Lung (tissue), 11 donors: ENCODE measurements at regions not wholly inside any gene's neighbourhood (a gene's known extent, or its start where the extent isn't known, plus 50 kb on each side); places are given as distances from the start of the nearest gene placed in this dataset.
A peak's percentile ranks its signal among the peaks of the same experiment; 100 is the strongest.

Experiments
- ATAC-seq: fragments of 200-7000 bp; cut with Tn5 transposase; one replicate; pipeline ENCODE4 v1.9.1; 2020; ENCODE audit warnings: moderate number of reproducible peaks; ENCODE audit not compliant: insufficient read depth, low FRiP score
- DNase-seq, 3 donors: peaks; one replicate each; pipeline ENCODE4 v3.0.0-alpha.2; 2013 to 2017
- H3K27ac ChIP-seq, 2 donors: one replicate each; pipeline ENCODE4 v1.5.1; 2013; ENCODE audit warnings: mild to moderate bottlenecking in 2 of 2, moderate library complexity in 2 of 2, control low read depth in 1 of 2, inconsistent platforms in 1 of 2, low read depth in 1 of 2, low read length in 1 of 2
- H3K27me3 ChIP-seq, 3 donors: one replicate each; pipeline ENCODE4 v1.5.1; 2013; ENCODE audit warnings: low read length in 2 of 3; ENCODE audit not compliant: control insufficient read depth in 3 of 3, insufficient read depth in 3 of 3
- H3K36me3 ChIP-seq, 4 donors: one replicate each; pipeline ENCODE4 v1.5.1; 2013; ENCODE audit warnings: low read length in 4 of 4, mild to moderate bottlenecking in 1 of 4, moderate library complexity in 1 of 4; ENCODE audit not compliant: control insufficient read depth in 4 of 4, insufficient read depth in 4 of 4
- H3K4me1 ChIP-seq, 5 donors: one replicate each; pipeline ENCODE4 v1.5.1; 2013; ENCODE audit warnings: low read length in 5 of 5, mild to moderate bottlenecking in 2 of 5, moderate library complexity in 1 of 5; ENCODE audit not compliant: control insufficient read depth in 5 of 5, insufficient read depth in 5 of 5
- H3K4me3 ChIP-seq: one replicate; pipeline ENCODE4 v1.5.1; 2013; ENCODE audit warnings: mild to moderate bottlenecking, control low read depth, moderate library complexity
- H3K9ac ChIP-seq, 2 donors: one replicate each; pipeline ENCODE4 v1.5.1; 2013; ENCODE audit warnings: low read length in 2 of 2, control low read depth in 1 of 2; ENCODE audit not compliant: insufficient read depth in 1 of 2
- H3K9me3 ChIP-seq, 4 donors: one replicate each; pipeline ENCODE4 v1.5.1; 2013; ENCODE audit warnings: low read length in 3 of 4, mild to moderate bottlenecking in 1 of 4, moderate library complexity in 1 of 4; ENCODE audit not compliant: control insufficient read depth in 4 of 4, insufficient read depth in 3 of 4
- WGBS, 2 donors: extraction: QIAGEN DNeasy Blood & Tissue Kit; methylation state at CpG; one replicate each; pipeline ENCODE4 v1.1.7; 2013; 5-methylcytosine and 5-hydroxymethylcytosine counted together
- TF ChIP-seq, protein P1 (sequence below): IDR thresholded peaks from 2 replicates; pipeline ENCODE4 v1.5.1; 2012; ENCODE audit warnings: mild to moderate bottlenecking; ENCODE audit errors: control extremely low read depth, extremely low read depth
- donor health status: control.
- donor health status: control.
- donor health status: Bipolar disorder and iron deficiency.
- donor health status: healthy.
- donor health status: DM: yes; HTN: yes; CAD: no.

DNA sequence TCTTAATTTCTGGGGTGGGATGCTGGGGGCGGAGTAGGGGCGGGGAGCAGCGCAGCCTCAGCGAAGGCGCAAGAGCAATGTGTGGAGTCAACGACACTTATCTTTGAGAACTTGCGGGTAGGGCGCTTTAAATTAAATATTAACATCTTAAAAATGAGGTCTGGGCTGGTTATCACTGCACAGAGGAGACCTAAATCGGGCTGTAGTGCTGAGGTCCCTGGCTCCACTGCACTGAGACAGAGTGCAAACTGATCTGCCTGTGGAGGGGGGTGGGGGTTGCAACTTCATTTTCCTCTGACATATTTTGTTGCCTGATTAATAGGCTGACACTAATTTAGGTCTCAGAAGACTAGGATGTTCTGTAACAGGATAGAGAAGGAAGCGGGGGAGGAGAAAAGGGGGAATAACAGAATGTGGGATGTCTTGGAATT, 253.0 kb upstream of the FANCL start:
- Histone ChIP-seq H3K9me3 (no peaks in the 10 kb centered on the region), H3K27me3 (no peaks in the 10 kb centered on the region), H3K9ac (no peak overlapping the region), H3K4me3 (no peak overlapping the region), H3K27ac (no peak overlapping the region), H3K4me1 (no peaks in the 10 kb centered on the region), H3K36me3 (no peaks in the 10 kb centered on the region)
- 76 to 88% methylated on average over 10 of the region's 10 CpGs for WGBS, 2 donors
- DNase-seq (peak in 1 of 3 donors; percentile 11), ATAC-seq (no peak)
- TF ChIP-seq, protein P1, sequence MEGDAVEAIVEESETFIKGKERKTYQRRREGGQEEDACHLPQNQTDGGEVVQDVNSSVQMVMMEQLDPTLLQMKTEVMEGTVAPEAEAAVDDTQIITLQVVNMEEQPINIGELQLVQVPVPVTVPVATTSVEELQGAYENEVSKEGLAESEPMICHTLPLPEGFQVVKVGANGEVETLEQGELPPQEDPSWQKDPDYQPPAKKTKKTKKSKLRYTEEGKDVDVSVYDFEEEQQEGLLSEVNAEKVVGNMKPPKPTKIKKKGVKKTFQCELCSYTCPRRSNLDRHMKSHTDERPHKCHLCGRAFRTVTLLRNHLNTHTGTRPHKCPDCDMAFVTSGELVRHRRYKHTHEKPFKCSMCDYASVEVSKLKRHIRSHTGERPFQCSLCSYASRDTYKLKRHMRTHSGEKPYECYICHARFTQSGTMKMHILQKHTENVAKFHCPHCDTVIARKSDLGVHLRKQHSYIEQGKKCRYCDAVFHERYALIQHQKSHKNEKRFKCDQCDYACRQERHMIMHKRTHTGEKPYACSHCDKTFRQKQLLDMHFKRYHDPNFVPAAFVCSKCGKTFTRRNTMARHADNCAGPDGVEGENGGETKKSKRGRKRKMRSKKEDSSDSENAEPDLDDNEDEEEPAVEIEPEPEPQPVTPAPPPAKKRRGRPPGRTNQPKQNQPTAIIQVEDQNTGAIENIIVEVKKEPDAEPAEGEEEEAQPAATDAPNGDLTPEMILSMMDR: no peak

DNA sequence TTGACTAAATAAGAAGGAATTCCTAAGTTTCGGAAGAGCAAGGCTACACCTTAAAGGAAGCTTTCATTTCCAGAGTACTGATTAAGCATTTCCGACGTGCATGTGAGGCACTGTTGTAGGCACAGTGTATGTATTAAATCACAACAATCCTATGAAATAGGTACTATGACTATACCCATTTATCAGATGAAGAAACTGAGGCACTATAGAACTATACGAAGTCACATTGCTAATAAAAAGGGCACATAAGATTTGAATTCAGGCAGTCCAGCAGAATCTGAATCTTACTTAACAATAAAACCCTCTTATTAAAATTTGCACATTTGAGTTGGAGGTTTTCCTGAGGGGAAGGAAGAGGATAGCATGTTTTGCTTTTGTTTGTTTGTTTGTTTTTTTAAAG, 243.5 kb upstream of the FANCL start:
- TF ChIP-seq, protein P1: no peak
- no peak for DNase-seq
- Histone ChIP-seq H3K4me1 (no peaks in the 10 kb centered on the region), H3K9me3 (peaks cover 0 to 5% (median 1%) of the 10 kb centered on the region in 4 donors), H3K27me3 (no peaks in the 10 kb centered on the region), H3K9ac (no peak overlapping the region), H3K27ac (no peak overlapping the region), H3K36me3 (no peaks in the 10 kb centered on the region), H3K4me3 (no peak overlapping the region)
- no peak for ATAC-seq
- 90 to 95% methylated on average over 4 of the region's 4 CpGs for WGBS, 2 donors

DNA sequence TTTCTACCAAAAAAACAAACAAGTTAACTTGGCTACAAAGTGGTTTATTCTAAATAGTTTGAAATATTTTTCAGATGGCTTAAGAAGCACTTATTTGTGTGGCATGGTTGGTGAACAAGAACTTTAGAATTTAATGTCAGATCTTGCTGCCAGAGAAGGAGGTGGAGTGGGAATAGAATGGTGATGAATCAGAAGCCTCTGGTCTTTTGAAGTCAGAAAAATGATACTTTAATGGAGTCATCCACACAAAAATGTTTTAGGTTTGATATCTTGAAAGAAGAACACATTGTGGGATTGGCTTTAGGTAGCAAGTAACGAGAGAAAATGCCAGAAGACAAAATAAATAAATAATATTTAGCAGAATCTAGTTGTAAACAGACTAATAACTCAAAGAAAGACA, 243.1 kb upstream of the FANCL start:
- H3K4me1 ChIP-seq: no peaks in the 10 kb centered on the region
- ATAC-seq (no peak), DNase-seq (no peak)
- no peaks in the 10 kb centered on the region for H3K27me3 ChIP-seq
- H3K9ac ChIP-seq: no peak overlapping the region
- no peak overlapping the region for H3K4me3 ChIP-seq
- peaks cover 0 to 5% (median 1%) of the 10 kb centered on the region in 4 donors for H3K9me3 ChIP-seq
- 76 to 84% methylated on average over 1 of the region's 1 CpG for WGBS, 2 donors
- no peak overlapping the region for H3K27ac ChIP-seq
- TF ChIP-seq, protein P1: no peak
- no peaks in the 10 kb centered on the region for H3K36me3 ChIP-seq

DNA sequence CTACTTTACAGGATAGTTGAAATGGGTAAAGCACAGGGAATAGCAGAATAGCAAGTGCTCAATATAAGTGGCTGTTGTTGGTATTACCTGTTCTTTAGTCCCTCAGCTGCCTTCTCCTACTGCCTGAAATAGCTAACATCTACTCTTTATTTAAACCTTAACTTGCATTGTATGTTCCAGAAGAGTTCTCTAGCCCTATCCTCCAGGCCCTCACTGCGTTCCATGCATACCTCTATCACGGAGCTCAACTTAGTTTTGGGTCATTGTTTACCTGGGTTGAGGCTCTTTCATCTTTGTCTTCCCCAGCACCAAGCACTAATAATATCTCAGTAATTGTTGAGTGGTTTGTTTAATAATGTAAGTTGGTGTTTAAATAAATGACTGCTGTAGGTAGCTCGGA, 242.2 kb upstream of the FANCL start:
- H3K4me1 ChIP-seq: no peaks in the 10 kb centered on the region
- no peak overlapping the region for H3K4me3 ChIP-seq
- ATAC-seq (no peak), DNase-seq (no peak)
- H3K36me3 ChIP-seq: no peaks in the 10 kb centered on the region
- H3K27ac ChIP-seq: no peak overlapping the region
- H3K27me3 ChIP-seq: no peaks in the 10 kb centered on the region
- peaks cover 0 to 5% (median 1%) of the 10 kb centered on the region in 4 donors for H3K9me3 ChIP-seq
- TF ChIP-seq, protein P1: no peak
- 64 to 85% methylated on average over 3 of the region's 3 CpGs for WGBS, 2 donors
- no peak overlapping the region for H3K9ac ChIP-seq
